ENCODE measurements at regions not wholly inside any gene's neighbourhood (a gene's known extent, or its start where the extent isn't known, plus 50 kb on each side); places are given as distances from the start of the nearest gene placed in this dataset.
"Not testable (repeated sequence)": the region's sequence is repeated elsewhere in the genome, so short reads cannot be mapped to it uniquely, and the experiment has no call there.

- no peak for DNase-seq (ENCODE audit: low spot score)
Observed at GRCh38 chr15:45810201-45810600, 175.4 kb downstream of the SQOR start.

GRCh38 chr15:45812200-45812599, 177.4 kb downstream of the SQOR start:
- no peak for DNase-seq (ENCODE audit: low spot score)

GRCh38 chr15:45817578-45817977, 182.7 kb downstream of the SQOR start:
- DNase-seq (ENCODE audit: low spot score), result not testable (repeated sequence)

DNA sequence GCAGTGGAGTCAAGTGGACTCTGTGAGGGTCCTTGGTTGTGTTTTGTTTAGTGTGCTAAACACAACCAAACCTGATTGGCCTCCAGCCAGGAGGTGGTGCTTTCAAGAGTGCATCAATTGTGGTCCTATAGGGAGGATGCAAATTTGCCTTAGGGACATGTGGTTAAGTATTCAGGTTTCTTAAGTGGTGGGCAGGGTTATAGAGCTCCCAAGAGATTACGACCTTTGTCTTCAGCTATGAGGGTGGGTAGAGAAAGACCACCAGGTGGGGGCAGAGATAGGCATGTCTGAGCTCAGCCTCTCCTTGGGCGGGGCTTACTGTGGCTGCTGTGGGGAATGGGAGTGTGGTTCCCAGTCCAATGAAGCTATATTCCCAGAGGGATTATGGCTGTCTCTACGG, 186.6 kb downstream of the SQOR start:
- no peak for DNase-seq (ENCODE audit: low spot score)

DNA sequence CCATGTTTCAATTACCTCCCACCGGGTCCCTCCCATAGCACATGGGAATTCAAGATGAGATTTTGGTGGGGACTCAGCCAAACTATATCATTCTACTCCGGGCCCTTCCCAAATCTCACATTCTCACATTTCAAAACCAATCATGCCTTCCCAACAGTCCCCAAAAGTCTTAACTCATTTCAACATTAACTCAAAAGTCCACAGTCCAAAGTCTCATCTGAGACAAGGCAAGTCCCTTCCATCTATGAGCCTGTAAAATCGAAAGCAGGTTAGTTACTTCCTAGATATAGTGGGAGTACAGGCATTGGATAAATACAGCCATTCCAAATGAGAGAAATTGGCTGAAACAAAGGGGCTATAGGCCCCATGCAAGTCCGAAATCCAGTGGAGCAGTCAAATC, 188.1 kb downstream of the SQOR start:
- DNase-seq (ENCODE audit: low spot score), result not testable (repeated sequence)

GRCh38 chr15:45827275-45827674, 192.4 kb downstream of the SQOR start:
- no peak for DNase-seq (ENCODE audit: low spot score)

- DNase-seq (ENCODE audit: low spot score), result no peak
Observed at GRCh38 chr15:45827766-45828165, 192.9 kb downstream of the SQOR start.

DNA sequence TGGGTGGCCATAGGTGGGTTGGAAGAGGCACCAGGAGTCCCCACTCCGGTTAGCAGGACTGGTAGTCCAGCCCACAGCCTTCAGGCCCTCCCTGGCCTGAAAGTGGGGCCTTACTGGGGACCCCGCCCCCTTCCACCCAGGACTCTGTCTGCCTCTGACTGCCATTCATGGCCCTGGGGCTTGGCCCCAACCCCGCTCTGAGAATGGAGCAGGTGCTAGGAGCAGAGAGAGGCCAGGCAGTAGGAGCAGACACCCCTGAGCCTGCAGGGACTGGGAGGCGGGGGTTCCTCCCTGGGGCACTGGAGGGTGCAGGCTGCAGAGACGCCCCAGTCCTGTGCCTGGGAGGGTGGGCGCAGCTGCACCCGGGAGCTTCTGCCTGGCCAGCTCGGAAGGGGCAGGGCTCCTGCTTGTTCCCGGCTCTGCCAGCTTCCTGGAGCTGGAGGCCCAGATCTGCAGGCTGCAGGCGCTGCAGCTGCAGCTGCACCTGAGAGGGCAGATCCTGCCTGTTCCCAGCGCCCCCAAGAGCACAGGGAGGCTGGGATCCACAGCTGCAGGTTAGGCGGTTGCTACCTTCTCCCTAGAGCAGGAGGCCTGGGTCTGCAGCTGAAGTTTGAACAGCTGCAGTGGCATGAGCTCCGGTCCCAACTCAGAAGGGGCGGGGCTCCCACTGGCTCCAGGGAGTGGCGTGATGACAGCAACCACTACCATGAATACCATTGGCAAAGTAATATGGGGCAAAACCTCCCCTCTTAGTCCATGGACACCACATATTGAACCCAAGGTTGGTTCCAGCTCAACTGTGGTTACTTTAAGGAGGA, 194.7 kb downstream of the SQOR start:
- no peak for DNase-seq (ENCODE audit: low spot score)

GRCh38 chr15:45831787-45832186, 197.0 kb downstream of the SQOR start:
- DNase-seq (ENCODE audit: low spot score), result no peak

- DNase-seq (ENCODE audit: low spot score), result no peak
Observed at GRCh38 chr15:45834622-45835021, 199.8 kb downstream of the SQOR start.

- DNase-seq (ENCODE audit: low spot score), result no peak
Observed at GRCh38 chr15:45842151-45842550, 207.3 kb downstream of the SQOR start.

- no peak for DNase-seq (ENCODE audit: low spot score)
Observed at GRCh38 chr15:45847645-45848044, 212.8 kb downstream of the SQOR start.

DNA sequence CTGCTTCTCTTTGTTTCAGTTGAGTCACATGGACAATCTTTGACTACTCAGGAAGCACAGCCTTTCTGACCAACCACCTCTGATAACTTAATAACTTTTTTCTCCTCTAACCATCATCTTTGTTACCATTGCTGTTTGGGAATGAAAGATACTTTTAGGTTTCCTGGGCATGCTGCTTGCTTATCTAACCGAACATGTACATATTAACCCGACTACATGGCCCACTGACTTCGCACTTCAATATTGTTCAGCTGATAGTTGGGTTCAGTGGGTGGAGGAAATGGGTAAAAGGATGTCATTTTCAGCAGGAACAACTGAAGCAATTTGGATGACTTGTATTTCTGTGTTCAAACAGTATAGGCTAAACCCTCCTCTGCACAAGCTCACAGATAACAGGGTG, 214.3 kb downstream of the SQOR start:
- no peak for DNase-seq (ENCODE audit: low spot score)

DNA sequence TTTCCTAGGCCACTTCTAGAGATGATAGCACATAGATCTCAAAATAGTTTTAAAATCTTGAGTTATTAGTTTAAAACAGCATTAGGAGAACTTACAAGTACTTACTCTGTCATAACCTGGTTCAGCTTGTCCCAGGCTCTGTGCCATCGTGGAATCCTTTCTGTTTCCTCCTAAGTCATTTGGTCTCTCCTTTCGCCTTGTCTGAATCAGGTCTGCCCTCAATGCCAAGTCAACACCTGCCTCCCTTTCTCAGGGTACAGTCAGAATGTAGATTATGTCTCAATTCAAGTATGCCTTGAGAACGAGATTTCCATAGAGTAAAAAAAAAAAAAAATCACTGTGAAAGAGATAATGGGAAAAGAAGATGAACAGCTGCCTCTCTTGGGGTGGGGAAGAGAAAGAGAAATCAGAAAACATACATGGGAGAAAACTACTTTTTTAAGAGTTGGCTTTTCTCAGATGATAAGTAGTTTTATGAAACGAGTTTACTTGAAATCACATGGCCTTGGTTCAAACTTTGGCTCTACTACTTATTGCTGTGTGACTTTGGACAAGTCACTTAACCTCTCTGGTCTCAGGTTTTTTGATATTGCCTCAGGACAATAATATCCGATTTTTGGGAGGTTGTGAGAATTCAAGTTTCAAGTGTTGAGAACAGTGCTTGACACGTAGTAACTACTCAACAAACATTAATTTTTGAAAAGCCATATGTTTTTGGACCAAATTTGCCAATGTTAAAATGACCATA, 219.8 kb downstream of the SQOR start:
- DNase-seq (ENCODE audit: low spot score), result no peak

- DNase-seq (ENCODE audit: low spot score), result no peak
Observed at GRCh38 chr15:45855210-45855906, 220.5 kb downstream of the SQOR start.

DNA sequence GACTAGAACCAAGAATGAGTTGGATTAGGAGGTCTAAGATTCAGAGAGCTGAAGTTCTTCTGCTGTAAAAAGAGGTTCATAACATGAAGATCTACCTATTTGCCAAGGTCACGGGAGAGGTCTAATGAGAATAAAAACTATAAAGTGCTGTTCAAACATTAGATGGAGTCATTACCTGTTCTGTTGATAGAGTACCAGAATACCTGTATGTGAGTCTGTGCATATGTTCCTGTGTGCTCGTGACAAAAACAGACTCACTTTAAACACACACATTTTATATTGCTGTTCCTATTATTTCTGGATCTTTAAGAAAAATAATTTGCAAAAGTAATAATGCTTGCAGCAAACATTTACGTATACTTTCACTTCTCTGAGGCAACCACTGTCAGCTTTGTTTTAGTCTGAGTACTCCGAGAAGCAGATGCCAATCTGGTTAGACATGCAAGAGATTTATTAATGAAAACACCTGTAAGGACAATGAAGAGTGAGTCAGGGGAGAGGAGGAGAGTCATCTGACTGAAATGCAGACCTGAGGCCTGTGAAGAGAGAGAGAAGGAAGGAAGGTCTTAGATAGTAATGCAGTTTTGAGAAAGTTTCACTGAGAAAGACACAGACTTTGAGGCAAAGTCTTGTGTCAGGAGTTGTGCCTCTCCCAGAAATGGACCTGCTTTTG, 221.2 kb downstream of the SQOR start:
- DNase-seq (ENCODE audit: low spot score), result no peak

DNA sequence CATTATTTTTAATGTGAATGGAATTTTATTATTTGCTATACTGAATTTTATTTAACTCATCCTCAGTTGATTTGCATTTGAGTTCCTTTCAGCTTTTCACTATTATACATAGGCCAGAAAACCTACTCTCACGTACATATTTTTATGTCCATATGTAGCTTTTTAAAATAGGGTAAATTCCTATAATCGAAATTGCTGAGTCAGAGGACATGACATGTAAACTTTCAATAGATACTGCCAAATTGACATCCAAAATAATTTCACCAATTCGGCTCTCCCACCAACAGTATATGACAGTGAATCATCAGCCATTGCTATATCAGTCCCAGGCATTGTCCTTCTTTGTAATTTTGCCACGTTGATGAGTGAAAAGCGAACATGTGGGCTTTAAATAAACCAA, 222.5 kb downstream of the SQOR start:
- DNase-seq (ENCODE audit: low spot score), result no peak

DNA sequence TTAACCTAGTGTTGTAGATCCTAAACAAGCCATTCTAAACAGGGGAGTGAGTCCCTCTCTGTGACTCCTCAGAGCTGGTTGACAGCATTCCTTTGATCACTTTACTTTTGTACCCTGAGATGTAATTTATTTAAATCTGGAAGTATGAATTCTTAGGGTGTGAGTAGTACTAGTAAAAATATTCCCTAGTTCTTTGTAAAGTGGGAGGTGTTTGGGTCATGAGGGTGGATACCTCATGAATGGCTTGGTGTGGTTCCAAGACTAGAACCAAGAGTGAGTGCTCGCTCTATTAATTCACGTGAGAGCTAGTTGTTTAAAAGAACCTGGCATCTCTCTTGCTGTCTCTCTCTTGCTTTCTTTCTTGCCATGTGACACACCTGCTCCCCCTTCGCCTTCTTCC, 223.7 kb downstream of the SQOR start:
- no peak for DNase-seq (ENCODE audit: low spot score)

DNA sequence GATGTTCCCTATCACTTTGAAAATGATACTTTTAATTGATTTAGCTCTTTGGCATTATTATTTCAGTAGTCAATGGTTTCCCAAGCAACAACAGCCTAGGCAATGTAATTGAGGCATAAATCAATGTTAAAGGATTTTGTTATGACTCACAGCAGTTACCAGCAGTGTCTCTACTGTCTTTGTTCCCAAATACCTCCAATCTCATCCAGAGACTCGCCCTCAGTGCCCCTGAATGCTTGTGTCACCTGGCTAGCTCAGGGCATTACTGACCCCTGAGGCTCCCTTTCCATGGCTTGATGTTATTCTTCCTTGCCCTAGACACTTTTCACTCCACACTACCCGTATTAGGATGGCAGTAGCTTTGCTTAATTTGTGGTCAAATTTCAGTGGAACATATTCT, 227.2 kb downstream of the SQOR start:
- no peak for DNase-seq (ENCODE audit: low spot score)

- no peak for DNase-seq (ENCODE audit: low spot score)
Observed at GRCh38 chr15:45863881-45864580, 229.2 kb downstream of the SQOR start.

DNA sequence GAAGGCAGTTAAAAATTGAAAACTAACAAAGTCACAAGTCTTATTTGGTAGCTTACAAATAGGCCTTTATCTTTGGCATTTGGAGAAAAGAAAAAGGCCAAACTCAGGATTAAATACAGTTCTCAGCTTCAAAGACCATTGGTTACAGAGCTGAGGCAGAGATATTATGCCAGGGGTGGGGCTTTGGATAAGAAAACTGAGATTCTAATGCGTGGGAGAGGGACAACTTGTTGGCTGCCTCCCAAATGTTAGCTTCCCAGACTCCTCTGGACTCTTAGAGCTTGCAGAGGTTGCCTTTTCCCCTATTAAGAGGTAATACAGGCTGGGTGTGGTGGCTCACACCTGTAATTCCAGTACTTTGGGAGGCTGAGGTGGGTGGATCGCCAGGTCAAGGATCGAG, 231.8 kb downstream of the SQOR start:
- no peak for DNase-seq (ENCODE audit: low spot score)

DNA sequence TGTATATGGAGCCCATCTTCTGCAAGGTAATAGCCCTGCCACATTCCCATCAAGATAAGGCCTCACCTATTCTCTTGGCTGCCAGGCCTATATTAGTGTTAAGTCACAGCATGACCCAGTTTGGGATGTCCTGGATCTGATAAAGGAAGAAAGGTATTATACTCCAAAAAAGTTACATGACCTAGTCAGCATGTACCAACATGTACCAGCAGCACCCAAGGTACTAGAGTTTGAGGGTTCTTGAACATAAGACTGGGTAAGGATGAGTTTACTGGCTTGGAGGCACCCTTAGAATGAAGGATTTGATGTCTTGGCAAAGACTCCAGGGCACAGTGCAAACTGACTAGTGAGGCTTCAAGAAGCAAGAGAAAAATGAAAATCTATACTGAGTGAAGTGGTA, 232.5 kb downstream of the SQOR start:
- no peak for DNase-seq (ENCODE audit: low spot score)
